ENCODE measurements at regions not wholly inside any gene's neighbourhood (a gene's known extent, or its start where the extent isn't known, plus 50 kb on each side); places are given as distances from the start of the nearest gene placed in this dataset.
"Not testable (repeated sequence)": the region's sequence is repeated elsewhere in the genome, so short reads cannot be mapped to it uniquely, and the experiment has no call there.

GRCh38 chr15:35937380-35937779, 391.4 kb upstream of the DPH6 start:
- DNase-seq = no peak

- no peak for DNase-seq
Observed at GRCh38 chr15:35944945-35945585, 399.1 kb upstream of the DPH6 start.

GRCh38 chr15:35953424-35953823, 407.5 kb upstream of the DPH6 start:
- DNase-seq = no peak

DNA sequence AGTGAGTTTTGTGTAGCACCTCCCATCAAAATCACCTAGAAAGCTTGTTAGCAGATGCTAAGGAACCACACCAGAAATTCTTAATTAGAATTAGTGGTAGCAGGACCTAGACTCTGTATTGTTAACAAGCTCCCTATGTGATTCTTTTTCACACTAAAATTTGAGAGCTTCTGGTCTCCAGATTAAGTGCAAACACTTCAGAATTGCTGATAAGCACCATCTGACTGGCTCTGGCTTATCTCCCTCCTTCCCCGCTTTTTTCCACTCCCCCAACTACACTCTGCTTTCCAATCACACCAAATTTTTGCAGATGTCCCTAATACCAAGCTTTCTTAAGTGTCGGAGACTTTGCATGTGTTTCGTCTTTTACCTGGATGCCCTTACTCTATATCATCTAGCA, 410.1 kb upstream of the DPH6 start:
- DNase-seq = no peak

DNA sequence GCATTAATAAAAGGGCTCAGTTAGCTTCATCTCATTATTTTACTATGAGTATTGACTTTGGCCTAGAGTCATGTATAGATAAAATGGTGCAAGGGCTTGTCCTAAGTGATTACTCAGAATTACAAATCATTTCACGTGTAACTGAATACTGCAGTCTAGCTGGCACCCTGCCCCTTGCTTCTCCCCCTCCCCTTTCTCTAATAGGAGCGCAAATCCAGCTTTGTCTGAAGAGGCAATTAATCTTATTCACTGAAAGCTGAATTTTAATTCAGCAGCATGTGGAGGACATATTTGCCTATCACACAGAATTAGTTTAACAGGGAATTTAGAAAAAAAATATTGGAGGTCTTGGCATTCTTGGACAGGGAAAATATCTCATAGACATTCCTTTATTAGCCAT, 412.1 kb upstream of the DPH6 start:
- DNase-seq = peak; percentile 83

DNA sequence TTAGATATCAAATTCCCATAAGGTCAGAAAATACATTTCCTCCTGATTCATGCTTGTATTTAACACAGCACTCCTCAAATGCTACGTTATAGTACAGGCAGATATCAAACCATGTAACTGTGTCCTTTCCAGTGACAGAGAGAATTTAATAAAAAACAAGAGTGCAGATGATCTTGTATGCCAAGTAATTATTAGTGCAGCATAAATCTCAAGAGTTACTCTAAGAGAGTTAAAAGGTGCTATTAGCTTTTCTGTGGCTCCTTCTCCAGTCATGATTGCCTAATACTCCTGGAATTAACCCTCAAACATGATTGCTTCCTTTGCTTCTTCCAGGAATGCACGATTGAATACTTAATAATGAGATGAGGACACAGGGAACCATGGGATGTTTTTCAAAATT, 413.0 kb upstream of the DPH6 start:
- no peak for DNase-seq

DNA sequence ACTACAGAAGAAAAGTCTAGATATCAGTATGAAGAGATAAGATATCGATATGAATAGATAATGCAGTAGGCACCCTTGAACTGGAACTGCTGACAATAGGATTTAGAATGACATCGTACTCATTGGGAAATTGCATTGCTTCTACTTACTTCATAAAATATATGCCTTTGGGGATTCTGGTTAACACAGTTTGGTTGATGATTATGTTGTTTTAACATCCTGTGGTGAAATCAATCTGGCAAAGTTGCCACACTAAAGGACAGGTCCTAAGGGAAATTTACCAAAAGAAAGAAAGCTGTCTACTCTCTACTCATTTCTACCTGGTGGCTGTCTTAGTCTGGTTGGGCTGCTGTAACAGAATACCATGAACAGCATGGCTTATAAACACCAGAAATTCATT, 417.4 kb upstream of the DPH6 start:
- DNase-seq = no peak

GRCh38 chr15:35966781-35967180, 420.8 kb upstream of the DPH6 start:
- DNase-seq = no peak

GRCh38 chr15:35967968-35968367, 422.0 kb upstream of the DPH6 start:
- not testable (repeated sequence) for DNase-seq

DNA sequence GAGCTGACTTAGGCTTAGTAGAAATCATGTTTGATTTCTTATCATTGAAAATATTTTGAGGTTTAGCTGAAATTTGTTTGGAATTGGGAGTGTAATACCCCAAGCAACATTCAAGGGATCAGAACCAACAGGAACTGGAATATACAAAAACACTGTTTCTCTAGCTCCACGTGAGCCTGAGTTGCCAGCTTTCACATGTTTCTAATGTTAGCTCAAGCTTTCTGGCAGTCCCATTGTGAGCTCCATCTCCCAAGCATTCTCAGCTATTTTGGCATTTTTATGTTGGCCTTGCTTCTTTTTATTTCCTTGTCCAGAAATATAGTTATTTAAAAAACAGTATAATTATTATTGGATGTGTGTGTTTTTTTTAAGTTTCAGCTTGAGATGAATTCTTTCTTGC, 427.1 kb upstream of the DPH6 start:
- no peak for DNase-seq

- DNase-seq = no peak
Observed at GRCh38 chr15:35974052-35974451, 428.1 kb upstream of the DPH6 start.

DNA sequence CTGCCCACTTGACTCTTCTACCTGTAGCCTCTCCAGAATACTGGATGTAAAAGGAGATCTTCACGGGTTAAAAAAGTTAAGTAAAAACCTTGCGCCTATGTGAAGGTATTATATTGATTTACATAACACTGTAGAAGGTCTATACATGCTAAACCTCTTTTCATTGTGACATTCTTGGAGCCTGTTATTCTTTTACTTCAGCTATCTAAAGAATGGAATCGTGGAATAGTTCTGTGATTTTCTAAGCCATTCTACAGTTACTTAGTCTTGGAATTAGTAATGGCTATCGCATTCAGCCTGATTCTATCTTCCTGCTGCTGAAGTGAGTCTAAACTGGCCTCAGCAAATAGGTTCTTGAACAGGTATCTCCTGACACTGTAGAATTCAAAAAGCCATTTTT, 430.0 kb upstream of the DPH6 start:
- no peak for DNase-seq

DNA sequence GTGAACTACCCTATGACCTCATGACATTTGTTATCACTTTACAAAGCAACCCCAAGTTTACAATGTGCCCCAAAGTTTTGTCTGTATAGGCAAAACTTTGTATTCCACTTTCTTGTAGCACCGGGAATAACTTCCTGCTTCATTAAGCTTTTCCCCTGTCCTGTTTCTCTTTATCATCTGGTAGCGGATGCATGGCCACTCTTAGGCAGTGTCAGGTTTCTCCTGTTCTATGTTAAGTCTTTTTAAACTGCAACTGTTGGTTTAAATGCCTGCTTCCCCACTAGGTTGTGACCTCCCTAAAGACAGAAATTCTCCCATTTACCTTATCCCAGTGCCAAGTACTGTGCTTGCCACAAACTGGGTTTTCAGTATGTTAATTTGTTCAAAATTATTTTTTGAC, 433.6 kb upstream of the DPH6 start:
- DNase-seq = no peak

DNA sequence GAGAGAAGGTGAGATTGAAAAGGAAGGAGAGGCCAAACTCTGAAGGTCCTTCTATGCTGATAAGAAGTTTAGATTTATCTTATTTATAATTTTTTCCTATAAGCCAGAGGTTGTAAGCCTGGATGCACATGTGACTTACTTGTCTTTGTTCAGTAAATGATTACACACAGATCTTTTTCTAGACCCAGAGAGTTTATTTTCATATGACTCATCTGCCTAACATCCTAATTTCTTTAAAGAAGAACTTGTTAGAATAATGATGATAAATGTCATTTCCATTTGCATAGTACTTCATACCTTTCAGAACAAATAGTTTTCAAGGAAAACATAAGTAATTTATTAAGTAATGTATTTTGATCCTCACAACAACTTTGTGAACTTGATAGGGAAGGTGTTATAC, 434.8 kb upstream of the DPH6 start:
- no peak for DNase-seq

GRCh38 chr15:35986191-35986721, 440.3 kb upstream of the DPH6 start:
- DNase-seq = no peak

DNA sequence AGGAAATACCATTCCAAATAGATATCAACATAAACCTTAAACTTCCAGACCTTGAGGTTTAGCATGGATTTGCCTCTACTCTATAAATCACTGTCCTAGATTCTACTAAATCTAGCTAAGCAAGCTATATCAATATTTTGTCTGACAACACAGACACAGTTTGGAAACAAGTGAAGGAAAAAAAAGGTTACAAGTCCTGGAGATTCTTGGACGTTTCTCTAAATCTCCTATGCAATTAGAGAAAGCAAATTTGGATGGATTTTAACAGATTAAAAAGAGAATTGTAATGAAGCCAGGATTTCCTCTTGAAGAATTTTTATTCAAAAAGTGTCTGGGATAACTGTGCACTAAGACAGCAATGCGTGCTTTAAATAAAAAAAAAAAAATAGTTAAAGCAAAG, 441.1 kb upstream of the DPH6 start:
- no peak for DNase-seq

- DNase-seq = no peak
Observed at GRCh38 chr15:35991386-35991785, 445.4 kb upstream of the DPH6 start.

- DNase-seq = no peak
Observed at GRCh38 chr15:35992791-35993190, 446.8 kb upstream of the DPH6 start.

GRCh38 chr15:35993196-35993595, 447.2 kb upstream of the DPH6 start:
- no peak for DNase-seq

- DNase-seq = no peak
Observed at GRCh38 chr15:35994876-35995275, 448.9 kb upstream of the DPH6 start.

DNA sequence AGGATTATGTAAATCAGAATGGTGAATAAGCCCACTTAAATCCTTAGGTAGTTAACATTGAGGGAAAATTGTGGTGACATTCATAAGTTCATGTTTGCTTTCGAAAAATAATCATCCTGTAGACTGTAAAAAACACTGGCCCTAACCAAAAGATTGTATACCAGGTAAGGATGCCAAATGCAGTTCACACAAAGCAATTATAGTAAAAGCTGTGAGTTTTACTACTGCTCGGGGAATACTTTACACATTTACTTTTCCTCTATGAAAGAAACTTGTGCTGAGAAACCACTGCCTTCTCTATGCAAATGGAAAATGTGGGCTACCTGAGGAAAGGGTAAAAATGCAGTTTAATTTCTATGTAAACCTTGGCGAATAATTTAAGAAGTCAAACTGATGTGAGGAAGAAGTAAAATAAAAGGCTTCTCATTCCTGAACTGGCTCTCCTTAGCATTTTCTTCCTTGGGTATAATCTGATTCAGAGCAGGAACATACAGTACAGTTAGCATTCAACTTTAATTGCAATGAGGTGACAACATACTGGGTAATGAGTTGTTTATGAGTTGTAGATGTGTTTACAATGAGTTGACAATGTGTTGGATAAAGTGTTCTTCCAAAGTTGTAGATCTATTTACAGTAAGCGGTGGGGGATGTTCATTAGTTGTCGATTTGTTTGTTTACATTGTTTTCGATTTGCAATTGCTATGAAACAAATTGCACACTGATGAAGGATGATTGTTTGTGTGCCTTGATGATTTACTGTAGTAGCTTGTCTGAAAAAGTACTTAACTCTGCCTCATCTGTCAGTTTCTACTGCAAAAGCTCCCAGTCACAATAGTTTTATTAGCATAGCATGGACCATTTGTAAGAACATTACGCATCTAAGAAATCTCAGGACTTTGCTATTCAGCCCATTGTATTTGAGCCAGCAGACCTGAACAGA, 453.0 kb upstream of the DPH6 start:
- no peak for DNase-seq

DNA sequence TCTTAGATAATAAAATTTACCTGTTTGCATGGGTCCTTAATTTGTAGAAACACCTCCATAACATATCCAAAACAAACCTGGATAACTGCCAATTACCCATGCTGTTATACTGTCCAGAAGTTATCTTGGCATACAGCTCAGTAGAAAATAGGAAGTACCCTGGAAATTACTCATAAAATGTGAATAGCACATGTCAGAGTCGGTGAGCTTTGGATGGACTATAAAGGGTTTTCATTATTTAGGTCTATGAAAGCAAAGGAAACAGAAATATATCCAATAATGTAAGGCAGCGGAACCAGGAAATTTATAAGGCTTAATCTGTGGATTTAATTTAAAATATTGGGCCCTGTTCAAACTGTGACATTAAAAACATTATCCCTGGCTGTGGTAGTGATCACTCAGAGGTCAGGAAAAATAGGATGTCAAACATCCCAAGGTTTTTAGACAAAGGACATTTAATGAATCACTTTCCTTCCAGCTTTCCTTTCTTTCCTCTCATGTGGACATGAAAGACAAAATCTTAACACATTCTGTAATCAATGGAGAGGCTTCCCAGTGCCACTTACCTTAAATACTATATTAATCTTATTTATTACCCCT, 459.0 kb upstream of the DPH6 start:
- no peak for DNase-seq

DNA sequence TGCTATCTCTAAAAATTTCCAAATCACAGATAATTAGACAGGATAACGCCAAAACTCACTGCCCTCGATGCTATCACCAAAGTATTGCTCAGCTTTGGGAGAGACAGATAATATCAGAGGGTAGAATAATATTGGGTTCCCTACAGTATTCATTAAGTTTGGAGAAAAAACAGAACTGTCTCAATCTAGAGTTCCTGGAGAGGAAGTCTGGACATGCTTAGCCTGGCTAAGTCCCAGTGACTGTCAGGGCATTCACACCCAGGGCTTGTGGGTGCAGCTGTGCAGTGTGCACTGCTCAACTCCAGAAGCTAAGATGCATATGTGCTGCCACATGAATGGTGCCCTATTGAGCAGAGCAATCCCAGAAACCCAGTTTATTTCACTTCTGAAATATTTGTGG, 459.6 kb upstream of the DPH6 start:
- DNase-seq = no peak

GRCh38 chr15:36007699-36008098, 461.7 kb upstream of the DPH6 start:
- no peak for DNase-seq

Measured in NCI-H2081 treated with DMSO at 0.1 percent for 48 hours (cell line).